ENCODE measurements at regions not wholly inside any gene's neighbourhood (a gene's known extent, or its start where the extent isn't known, plus 50 kb on each side); places are given as distances from the start of the nearest gene placed in this dataset.

DNA sequence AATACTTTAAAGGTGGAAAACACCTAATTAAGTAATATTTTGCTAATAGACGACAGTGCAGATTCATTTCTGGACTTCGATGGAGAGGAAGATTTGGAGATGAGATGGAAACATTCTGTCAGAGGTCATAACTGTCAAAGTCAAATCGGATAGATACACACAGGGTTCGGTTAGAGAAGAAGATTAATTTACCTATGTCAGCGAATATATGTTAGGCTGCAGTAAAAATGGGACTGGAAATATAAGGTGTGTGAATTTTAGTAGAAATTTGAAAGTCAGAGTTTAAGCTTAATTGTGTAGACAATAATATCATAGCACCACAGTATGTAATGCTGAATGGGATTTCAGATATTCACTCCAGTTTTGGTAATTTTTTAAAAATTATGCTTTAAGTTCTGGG, 1020.3 kb upstream of the ACO1 start:
- Histone ChIP-seq H3K27ac (ENCODE audit: low read length) (no peak overlapping the region), H3K27me3 (ENCODE audit: control insufficient read depth, insufficient read depth, low read length) (no peaks in the 10 kb centered on the region), H3K36me3 (ENCODE audit: control insufficient read depth, insufficient read depth, low read length) (no peaks in the 10 kb centered on the region), H3K4me3 (ENCODE audit: low read depth in 2 of 2, low read length in 2 of 2) (no peak overlapping the region), H3K9me3 (ENCODE audit: control insufficient read depth, insufficient read depth, low read depth, low read length) (no peaks in the 10 kb centered on the region), H3K4me1 (ENCODE audit: control insufficient read depth, insufficient read depth, low read length) (no peaks in the 10 kb centered on the region)
- CTCF ChIA-PET, result no interaction called here
- TF ChIP-seq SIN3A (IDR thresholded peaks at IDR 0.05; ENCODE audit: borderline replicate concordance, insufficient read depth, low read depth, low read length) (no peak), TCF7L2 (IDR thresholded peaks at IDR 0.05; ENCODE audit: low read depth, low read length) (no peak), POLR2AphosphoS5 (IDR thresholded peaks at IDR 0.05; ENCODE audit: low read depth, low read length) (no peak)
- TF ChIP-seq, protein P1, sequence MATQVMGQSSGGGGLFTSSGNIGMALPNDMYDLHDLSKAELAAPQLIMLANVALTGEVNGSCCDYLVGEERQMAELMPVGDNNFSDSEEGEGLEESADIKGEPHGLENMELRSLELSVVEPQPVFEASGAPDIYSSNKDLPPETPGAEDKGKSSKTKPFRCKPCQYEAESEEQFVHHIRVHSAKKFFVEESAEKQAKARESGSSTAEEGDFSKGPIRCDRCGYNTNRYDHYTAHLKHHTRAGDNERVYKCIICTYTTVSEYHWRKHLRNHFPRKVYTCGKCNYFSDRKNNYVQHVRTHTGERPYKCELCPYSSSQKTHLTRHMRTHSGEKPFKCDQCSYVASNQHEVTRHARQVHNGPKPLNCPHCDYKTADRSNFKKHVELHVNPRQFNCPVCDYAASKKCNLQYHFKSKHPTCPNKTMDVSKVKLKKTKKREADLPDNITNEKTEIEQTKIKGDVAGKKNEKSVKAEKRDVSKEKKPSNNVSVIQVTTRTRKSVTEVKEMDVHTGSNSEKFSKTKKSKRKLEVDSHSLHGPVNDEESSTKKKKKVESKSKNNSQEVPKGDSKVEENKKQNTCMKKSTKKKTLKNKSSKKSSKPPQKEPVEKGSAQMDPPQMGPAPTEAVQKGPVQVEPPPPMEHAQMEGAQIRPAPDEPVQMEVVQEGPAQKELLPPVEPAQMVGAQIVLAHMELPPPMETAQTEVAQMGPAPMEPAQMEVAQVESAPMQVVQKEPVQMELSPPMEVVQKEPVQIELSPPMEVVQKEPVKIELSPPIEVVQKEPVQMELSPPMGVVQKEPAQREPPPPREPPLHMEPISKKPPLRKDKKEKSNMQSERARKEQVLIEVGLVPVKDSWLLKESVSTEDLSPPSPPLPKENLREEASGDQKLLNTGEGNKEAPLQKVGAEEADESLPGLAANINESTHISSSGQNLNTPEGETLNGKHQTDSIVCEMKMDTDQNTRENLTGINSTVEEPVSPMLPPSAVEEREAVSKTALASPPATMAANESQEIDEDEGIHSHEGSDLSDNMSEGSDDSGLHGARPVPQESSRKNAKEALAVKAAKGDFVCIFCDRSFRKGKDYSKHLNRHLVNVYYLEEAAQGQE (IDR thresholded peaks at IDR 0.05; ENCODE audit: insufficient read depth in 1 of 2, low read depth in 2 of 2, low read length in 1 of 2), result no peak
- TF ChIP-seq, protein P2, sequence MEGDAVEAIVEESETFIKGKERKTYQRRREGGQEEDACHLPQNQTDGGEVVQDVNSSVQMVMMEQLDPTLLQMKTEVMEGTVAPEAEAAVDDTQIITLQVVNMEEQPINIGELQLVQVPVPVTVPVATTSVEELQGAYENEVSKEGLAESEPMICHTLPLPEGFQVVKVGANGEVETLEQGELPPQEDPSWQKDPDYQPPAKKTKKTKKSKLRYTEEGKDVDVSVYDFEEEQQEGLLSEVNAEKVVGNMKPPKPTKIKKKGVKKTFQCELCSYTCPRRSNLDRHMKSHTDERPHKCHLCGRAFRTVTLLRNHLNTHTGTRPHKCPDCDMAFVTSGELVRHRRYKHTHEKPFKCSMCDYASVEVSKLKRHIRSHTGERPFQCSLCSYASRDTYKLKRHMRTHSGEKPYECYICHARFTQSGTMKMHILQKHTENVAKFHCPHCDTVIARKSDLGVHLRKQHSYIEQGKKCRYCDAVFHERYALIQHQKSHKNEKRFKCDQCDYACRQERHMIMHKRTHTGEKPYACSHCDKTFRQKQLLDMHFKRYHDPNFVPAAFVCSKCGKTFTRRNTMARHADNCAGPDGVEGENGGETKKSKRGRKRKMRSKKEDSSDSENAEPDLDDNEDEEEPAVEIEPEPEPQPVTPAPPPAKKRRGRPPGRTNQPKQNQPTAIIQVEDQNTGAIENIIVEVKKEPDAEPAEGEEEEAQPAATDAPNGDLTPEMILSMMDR (IDR thresholded peaks at IDR 0.05), result no peak
- no peak for DNase-seq (ENCODE audit: low read depth, low spot score)
- ATAC-seq, result no peak
- BruUV-seq (replicated peaks), result no TSS peak
- in situ Hi-C loops (cut with HindIII; ENCODE audit: low pct_unique_long_range_greater_than_20kb, low sequenced_read_pairs), result no loop called here
- intact Hi-C loops (cut with micrococcal nuclease; ENCODE audit: unreplicated experiment), result no loop called here
- POLR2A ChIA-PET, result no interaction called here

DNA sequence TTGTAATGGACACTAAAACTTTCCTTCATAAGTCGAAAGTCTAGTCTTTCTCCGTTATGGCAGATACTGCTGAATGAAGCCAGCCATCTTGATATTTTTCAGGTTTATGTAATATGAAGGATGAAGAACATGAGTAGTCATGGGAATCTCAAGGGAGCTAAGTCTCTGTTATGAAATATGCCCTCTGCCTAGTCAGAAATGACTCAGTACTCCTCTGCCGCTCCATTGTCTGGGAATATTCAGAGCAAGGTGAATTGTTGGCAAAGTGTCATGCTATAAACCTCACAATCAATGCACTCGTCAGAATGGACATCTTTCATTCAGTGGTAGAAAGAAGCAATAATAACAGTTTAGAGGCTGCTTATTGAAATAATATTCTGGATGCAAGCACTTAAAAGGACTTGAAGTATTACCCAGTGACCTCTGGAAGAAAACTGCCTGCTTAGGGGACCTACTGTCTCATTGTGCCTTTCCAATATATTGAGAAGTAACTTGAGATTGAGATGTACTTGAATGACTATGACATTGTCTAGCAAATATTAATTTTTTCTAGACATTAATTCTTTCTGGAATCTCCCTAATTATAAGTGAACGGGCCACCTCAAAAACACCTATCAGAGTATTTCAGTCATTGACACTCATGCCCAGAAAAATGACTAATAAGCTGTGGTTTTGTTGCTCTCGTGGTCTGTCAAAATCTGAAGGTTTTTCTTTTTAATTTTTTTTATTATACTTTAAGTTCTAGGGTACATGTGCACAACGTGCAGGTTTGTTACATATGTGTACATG, 1011.5 kb upstream of the ACO1 start:
- DNase-seq (ENCODE audit: low read depth, low spot score), result no peak
- Histone ChIP-seq H3K36me3 (ENCODE audit: control insufficient read depth, insufficient read depth, low read length) (no peaks in the 10 kb centered on the region), H3K27me3 (ENCODE audit: control insufficient read depth, insufficient read depth, low read length) (no peaks in the 10 kb centered on the region), H3K4me3 (ENCODE audit: low read depth in 2 of 2, low read length in 2 of 2) (no peak overlapping the region), H3K4me1 (ENCODE audit: control insufficient read depth, insufficient read depth, low read length) (no peaks in the 10 kb centered on the region), H3K27ac (ENCODE audit: low read length) (no peak overlapping the region), H3K9me3 (ENCODE audit: control insufficient read depth, insufficient read depth, low read depth, low read length) (0 out of 2 replicates have a peak, but pooled peaks cover 3% of the 10 kb centered on the region)
- ATAC-seq, result no peak
- POLR2A ChIA-PET, result no interaction called here
- intact Hi-C loops (cut with micrococcal nuclease; ENCODE audit: unreplicated experiment), result loop anchor here (5.0 to 10.0 kb wide), 2 partner anchors 62 to 746 kb away; no protein-coding TSS in a partner anchor
- TF ChIP-seq TCF7L2 (IDR thresholded peaks at IDR 0.05; ENCODE audit: low read depth, low read length) (no peak), SIN3A (IDR thresholded peaks at IDR 0.05; ENCODE audit: borderline replicate concordance, insufficient read depth, low read depth, low read length) (no peak)
- TF ChIP-seq, protein P2 (IDR thresholded peaks at IDR 0.05), result no peak
- BruUV-seq (replicated peaks), result no TSS peak
- in situ Hi-C loops (cut with HindIII; ENCODE audit: low pct_unique_long_range_greater_than_20kb, low sequenced_read_pairs), result no loop called here
- CTCF ChIA-PET, result no interaction called here
